Stimulated activated CD8-positive, alpha-beta memory T cell treated with anti-CD3 and anti-CD28 coated beads, Interleukin-7, amount 100 ng/mL, for 48 hours (primary cell): ENCODE measurements at regions not wholly inside any gene's neighbourhood (a gene's known extent, or its start where the extent isn't known, plus 50 kb on each side); places are given as distances from the start of the nearest gene placed in this dataset.
"Not testable (repeated sequence)": the region's sequence is repeated elsewhere in the genome, so short reads cannot be mapped to it uniquely, and the experiment has no call there.

Experiments used
- DNase-seq, 2 donors: peaks; one replicate each; pipeline ENCODE4 v3.0.0-alpha.2; 2020; ENCODE audit warnings: low read depth in 1 of 2; ENCODE audit errors: extremely low read depth in 1 of 2

- DNase-seq: no peak
Observed at GRCh38 chr12:9319044-9319841, 111.0 kb upstream of the PZP start.

- not testable (repeated sequence) for DNase-seq
Observed at GRCh38 chr12:9313479-9313878, 105.3 kb upstream of the PZP start.

- DNase-seq: not testable (repeated sequence)
Observed at GRCh38 chr12:9312406-9313392, 104.5 kb upstream of the PZP start.

GRCh38 chr12:9311454-9311853, 103.3 kb upstream of the PZP start:
- not testable (repeated sequence) for DNase-seq

GRCh38 chr12:9310645-9311044, 102.5 kb upstream of the PZP start:
- not testable (repeated sequence) for DNase-seq

- DNase-seq: not testable (repeated sequence)
Observed at GRCh38 chr12:9309749-9310148, 101.6 kb upstream of the PZP start.

- DNase-seq: not testable (repeated sequence)
Observed at GRCh38 chr12:9308745-9309144, 100.5 kb upstream of the PZP start.

- not testable (repeated sequence) for DNase-seq
Observed at GRCh38 chr12:9308163-9308562, 100.0 kb upstream of the PZP start.

GRCh38 chr12:9307255-9307654, 99.1 kb upstream of the PZP start:
- not testable (repeated sequence) for DNase-seq

GRCh38 chr12:9306004-9306403, 97.8 kb upstream of the PZP start:
- DNase-seq: not testable (repeated sequence)

- DNase-seq: not testable (repeated sequence)
Observed at GRCh38 chr12:9304540-9304939, 96.3 kb upstream of the PZP start.

- DNase-seq: not testable (repeated sequence)
Observed at GRCh38 chr12:9295872-9296271, 87.7 kb upstream of the PZP start.

- not testable (repeated sequence) for DNase-seq
Observed at GRCh38 chr12:9294072-9294620, 86.0 kb upstream of the PZP start.

GRCh38 chr12:9293391-9293790, 85.2 kb upstream of the PZP start:
- DNase-seq: not testable (repeated sequence)

GRCh38 chr12:9289984-9290383, 81.8 kb upstream of the PZP start:
- DNase-seq: not testable (repeated sequence)

GRCh38 chr12:9284724-9285123, 76.5 kb upstream of the PZP start:
- DNase-seq: not testable (repeated sequence)

GRCh38 chr12:9284197-9284596, 76.0 kb upstream of the PZP start:
- not testable (repeated sequence) for DNase-seq

- peak; percentile 37 to 53 for DNase-seq
Observed at GRCh38 chr12:9283346-9284095, 75.3 kb upstream of the PZP start.

GRCh38 chr12:9276990-9277389, 68.8 kb upstream of the PZP start:
- no peak for DNase-seq

GRCh38 chr12:9273276-9273675, 65.1 kb upstream of the PZP start:
- no peak for DNase-seq
